HEK293T (cell line): ENCODE measurements at regions not wholly inside any gene's neighbourhood (a gene's known extent, or its start where the extent isn't known, plus 50 kb on each side); places are given as distances from the start of the nearest gene placed in this dataset.

Experiments
- CTCF ChIA-PET: fragments of 350-600 bp; formaldehyde crosslinking; extraction: SDS; loops from one replicate; lab custom pipeline; 2021; ENCODE audit warnings: antibody characterized with exemption, inconsistent platforms; lab: Yijun Ruan, JAX
- POLR2A ChIA-PET: fragments of 350-600 bp; formaldehyde crosslinking; extraction: SDS; loops from one replicate; lab custom pipeline; 2020; ENCODE audit warnings: antibody characterized with exemption, inconsistent platforms; lab: Yijun Ruan, JAX
- DNase-seq: peaks from one replicate; pipeline ENCODE4 v3.0.0; 2012; ENCODE audit warnings: mixed read lengths; ENCODE audit errors: extremely low spot score
- ARNT ChIP-seq: fragments of 450-650 bp; IDR thresholded peaks from 2 replicates; pipeline ENCODE4 v1.6.1; 2017; ENCODE audit warnings: mild to moderate bottlenecking
- BHLHE40 ChIP-seq: fragments of 450-650 bp; IDR thresholded peaks from 2 replicates; pipeline ENCODE4 v1.6.1; 2016; ENCODE audit warnings: mild to moderate bottlenecking, moderate library complexity, borderline replicate concordance
- CTBP1 ChIP-seq: fragments of 450-650 bp; IDR thresholded peaks from 2 replicates; pipeline ENCODE4 v1.6.1; 2016; ENCODE audit warnings: borderline replicate concordance
- ELF4 ChIP-seq: fragments of 450-650 bp; IDR thresholded peaks from 2 replicates; pipeline ENCODE4 v1.6.1; 2017; ENCODE audit warnings: antibody characterized with exemption
- FOXA1 ChIP-seq: fragments of 450-650 bp; IDR thresholded peaks from 2 replicates; pipeline ENCODE4 v1.6.1; 2016; ENCODE audit warnings: mild to moderate bottlenecking
- FOXK2 ChIP-seq: fragments of 450-650 bp; IDR thresholded peaks from 2 replicates; pipeline ENCODE4 v1.6.1; 2016; ENCODE audit warnings: mild to moderate bottlenecking
- FOXM1 ChIP-seq: fragments of 450-650 bp; IDR thresholded peaks from 2 replicates; pipeline ENCODE4 v1.6.1; 2017; ENCODE audit warnings: mild to moderate bottlenecking, borderline replicate concordance
- HDGF ChIP-seq: fragments of 450-650 bp; IDR thresholded peaks from 2 replicates; pipeline ENCODE4 v1.6.1; 2017; ENCODE audit warnings: antibody characterized with exemption, borderline replicate concordance
- L3MBTL2 ChIP-seq: fragments of 450-650 bp; conservative IDR thresholded peaks from 2 replicates; pipeline ENCODE4 v1.6.1; 2016; ENCODE audit warnings: mild to moderate bottlenecking
- LEF1 ChIP-seq: fragments of 450-650 bp; IDR thresholded peaks from 2 replicates; pipeline ENCODE4 v1.6.1; 2017; ENCODE audit warnings: mild to moderate bottlenecking, borderline replicate concordance
- NFRKB ChIP-seq: fragments of 450-650 bp; IDR thresholded peaks from 2 replicates; pipeline ENCODE4 v1.6.1; 2016; ENCODE audit warnings: mild to moderate bottlenecking, moderate library complexity
- SP1 ChIP-seq: fragments of 450-650 bp; IDR thresholded peaks from 2 replicates; pipeline ENCODE4 v1.6.1; 2017
- SUZ12 ChIP-seq: fragments of 450-650 bp; IDR thresholded peaks from 2 replicates; pipeline ENCODE4 v1.6.1; 2016; ENCODE audit warnings: mild to moderate bottlenecking
- TARDBP ChIP-seq: fragments of 450-650 bp; IDR thresholded peaks from 2 replicates; pipeline ENCODE4 v1.6.1; 2016
- ZNF384 ChIP-seq: fragments of 450-650 bp; IDR thresholded peaks from 2 replicates; pipeline ENCODE4 v1.6.1; 2016
- TF ChIP-seq, protein P1 (sequence below): fragments of 450-650 bp; IDR thresholded peaks from 2 replicates; pipeline ENCODE4 v1.6.1; 2016

DNA sequence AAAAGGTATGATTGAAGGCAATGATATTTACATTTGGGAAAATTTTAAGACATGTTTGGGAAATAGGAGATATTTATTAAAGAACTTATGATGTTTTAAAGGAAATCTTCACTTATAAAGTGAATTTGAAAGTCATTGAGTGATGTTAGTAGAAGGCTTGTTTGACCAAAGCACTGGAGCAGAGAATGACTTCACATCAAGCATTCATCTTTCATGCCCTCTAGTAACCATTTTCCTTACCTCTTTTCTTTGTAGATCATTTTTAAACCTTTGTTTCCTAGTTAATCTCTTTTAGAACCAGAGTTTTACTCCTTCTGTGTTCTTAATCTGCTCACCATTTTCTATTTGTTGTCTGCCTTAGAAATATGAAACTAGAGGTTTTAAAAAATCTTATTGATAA is 111.3 kb upstream of the FOXP2 start:
- TF ChIP-seq SUZ12 (no peak), NFRKB (no peak), L3MBTL2 (no peak), ARNT (no peak), CTBP1 (no peak), HDGF (no peak), SP1 (no peak), FOXM1 (no peak), LEF1 (no peak), FOXA1 (no peak), ELF4 (no peak), TARDBP (no peak), BHLHE40 (no peak), ZNF384 (no peak), FOXK2 (no peak)
- TF ChIP-seq, protein P1, sequence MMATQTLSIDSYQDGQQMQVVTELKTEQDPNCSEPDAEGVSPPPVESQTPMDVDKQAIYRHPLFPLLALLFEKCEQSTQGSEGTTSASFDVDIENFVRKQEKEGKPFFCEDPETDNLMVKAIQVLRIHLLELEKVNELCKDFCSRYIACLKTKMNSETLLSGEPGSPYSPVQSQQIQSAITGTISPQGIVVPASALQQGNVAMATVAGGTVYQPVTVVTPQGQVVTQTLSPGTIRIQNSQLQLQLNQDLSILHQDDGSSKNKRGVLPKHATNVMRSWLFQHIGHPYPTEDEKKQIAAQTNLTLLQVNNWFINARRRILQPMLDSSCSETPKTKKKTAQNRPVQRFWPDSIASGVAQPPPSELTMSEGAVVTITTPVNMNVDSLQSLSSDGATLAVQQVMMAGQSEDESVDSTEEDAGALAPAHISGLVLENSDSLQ: no peak
- ChIA-PET POLR2A (no interaction called here), CTCF (no interaction called here)
- DNase-seq: no peak

DNA sequence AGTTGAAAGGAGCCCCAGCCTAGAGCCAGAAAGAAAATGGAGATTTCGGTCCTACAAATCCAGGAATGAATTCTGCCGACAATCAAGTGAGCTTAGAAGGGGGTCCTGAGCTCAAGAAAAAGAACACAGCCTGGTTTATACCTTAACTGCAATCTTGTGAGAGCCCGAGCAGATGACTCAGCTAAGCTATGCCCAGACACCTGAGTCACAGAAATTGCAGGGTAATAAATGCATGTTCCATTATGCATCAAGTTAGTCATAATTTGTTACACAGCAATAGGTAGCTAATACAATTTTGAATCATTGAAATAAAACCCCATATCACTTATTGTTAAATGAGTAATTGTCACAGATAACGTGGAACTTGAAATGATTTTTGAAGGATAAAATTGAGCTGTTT is 111.8 kb upstream of the FOXP2 start:
- POLR2A ChIA-PET: interaction anchor here (1.1 kb wide), 1 partner anchor 217 kb away, joined by 3 read pairs; no protein-coding TSS in a partner anchor
- DNase-seq: no peak
- TF ChIP-seq FOXM1 (no peak), TARDBP (no peak), BHLHE40 (no peak), FOXA1 (no peak), NFRKB (no peak), L3MBTL2 (no peak), HDGF (no peak), SUZ12 (no peak)
- TF ChIP-seq, protein P1: no peak
- CTCF ChIA-PET: no interaction called here

DNA sequence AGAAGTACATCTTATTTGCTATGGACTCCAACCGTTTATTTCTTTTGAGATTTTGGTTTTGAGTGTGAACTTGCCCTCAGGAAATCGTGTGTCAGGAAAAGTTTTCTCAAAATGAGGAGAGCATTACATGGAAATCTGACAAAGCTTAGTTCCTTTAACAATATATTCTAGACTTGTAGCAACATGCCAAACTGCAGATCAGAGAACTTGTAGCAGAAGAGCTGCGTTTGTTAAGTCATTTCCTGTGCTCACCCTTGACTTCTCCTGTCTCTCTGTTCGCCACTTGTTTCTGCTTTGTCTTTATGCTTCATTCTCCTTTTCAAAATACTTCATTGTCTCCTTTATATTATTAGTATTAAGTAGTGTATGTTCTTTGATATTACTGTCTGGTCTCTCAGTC is 116.6 kb upstream of the FOXP2 start:
- no peak for TF ChIP-seq TARDBP
- TF ChIP-seq FOXM1: no peak
- TF ChIP-seq LEF1: no peak
- no peak for TF ChIP-seq HDGF
- TF ChIP-seq, protein P1: no peak
- no peak for DNase-seq
- ChIA-PET CTCF (no interaction called here), POLR2A (no interaction called here)

DNA sequence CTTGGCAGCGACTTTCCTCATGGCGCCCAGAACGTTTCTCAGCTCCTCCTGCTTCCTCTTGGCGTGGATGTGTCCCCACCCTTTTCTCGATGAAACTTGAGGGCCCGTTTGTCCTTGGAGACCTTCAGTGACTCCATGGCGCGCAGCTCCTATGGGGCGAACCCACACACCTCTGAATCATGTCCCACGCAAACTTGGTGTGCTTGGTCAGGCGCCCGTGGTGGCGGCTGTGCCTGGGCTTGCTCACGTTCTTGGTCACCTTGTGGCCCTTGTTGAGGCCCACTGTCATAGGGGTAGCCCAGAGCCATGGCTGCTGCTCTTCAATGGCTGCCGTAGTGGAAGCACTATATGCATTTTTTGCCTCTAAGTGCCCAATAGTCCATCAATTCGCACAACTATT is 117.5 kb upstream of the FOXP2 start:
- ChIA-PET POLR2A (no interaction called here), CTCF (no interaction called here)
- no peak for DNase-seq
- TF ChIP-seq, protein P1: no peak
- no peak for TF ChIP-seq FOXA1
- TF ChIP-seq TARDBP: no peak
- TF ChIP-seq CTBP1: no peak
- no peak for TF ChIP-seq SUZ12
- no peak for TF ChIP-seq FOXM1
- TF ChIP-seq ZNF384: no peak
- TF ChIP-seq ELF4: no peak
- TF ChIP-seq LEF1: no peak
- no peak for TF ChIP-seq NFRKB
- no peak for TF ChIP-seq SP1
- no peak for TF ChIP-seq L3MBTL2
- no peak for TF ChIP-seq HDGF
- TF ChIP-seq FOXK2: no peak
- no peak for TF ChIP-seq ARNT
- no peak for TF ChIP-seq BHLHE40

DNA sequence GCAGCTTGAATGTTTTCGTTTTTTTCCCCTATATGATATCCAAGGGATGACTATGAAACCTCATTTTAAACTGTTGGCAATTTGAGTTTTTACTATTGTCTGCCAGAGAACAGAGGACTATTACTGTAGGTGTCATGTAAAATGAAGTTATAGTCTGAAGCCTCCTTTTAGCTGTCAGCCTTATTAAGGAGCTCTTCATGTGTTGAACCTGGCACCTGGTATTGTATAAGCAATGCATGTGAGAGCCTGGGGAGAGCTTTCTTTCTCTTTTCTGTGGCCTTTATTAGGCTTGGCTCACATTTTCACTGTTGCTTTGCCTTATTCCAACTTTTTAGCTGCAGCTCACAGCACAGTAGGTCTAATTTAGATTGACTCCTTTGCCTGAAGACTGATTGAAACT is 119.1 kb upstream of the FOXP2 start:
- ChIA-PET POLR2A (no interaction called here), CTCF (no interaction called here)
- DNase-seq: no peak
- no peak for TF ChIP-seq TARDBP
- TF ChIP-seq FOXM1: no peak
- TF ChIP-seq ELF4: no peak
- no peak for TF ChIP-seq CTBP1
- no peak for TF ChIP-seq NFRKB
- TF ChIP-seq FOXA1: no peak
- TF ChIP-seq HDGF: no peak
- no peak for TF ChIP-seq SP1
- no peak for TF ChIP-seq L3MBTL2
- no peak for TF ChIP-seq ZNF384
- TF ChIP-seq, protein P1: no peak

DNA sequence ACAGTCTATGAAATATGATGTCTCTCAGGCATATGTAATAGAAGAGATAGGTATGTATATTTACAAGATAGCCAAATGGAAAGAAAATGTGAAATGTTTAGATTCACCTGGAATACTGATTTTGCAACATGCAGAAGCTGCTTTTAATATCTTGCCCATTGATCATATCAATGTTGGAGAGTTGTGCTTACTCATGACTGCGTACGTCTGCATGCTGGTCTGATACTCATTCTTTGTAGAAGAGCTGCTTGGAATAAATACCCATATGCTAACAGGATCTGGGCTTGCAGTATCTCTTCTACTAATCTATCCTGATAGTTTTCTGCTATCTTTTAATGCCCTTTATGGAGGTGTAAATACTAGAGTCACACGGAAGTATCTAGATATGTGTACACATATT is 120.6 kb upstream of the FOXP2 start:
- TF ChIP-seq NFRKB: no peak
- TF ChIP-seq FOXM1: no peak
- TF ChIP-seq FOXA1: no peak
- no peak for TF ChIP-seq ELF4
- no peak for TF ChIP-seq SP1
- CTCF ChIA-PET: no interaction called here
- no peak for DNase-seq
- POLR2A ChIA-PET: no interaction called here
